HG03354 (cell line): ENCODE measurements at regions not wholly inside any gene's neighbourhood (a gene's known extent, or its start where the extent isn't known, plus 50 kb on each side); places are given as distances from the start of the nearest gene placed in this dataset.
"Not testable (repeated sequence)": the region's sequence is repeated elsewhere in the genome, so short reads cannot be mapped to it uniquely, and the experiment has no call there.

Experiments
- ATAC-seq: cut with Tn5 transposase; IDR thresholded peaks from one replicate; pipeline ENCODE4 v1.9.1; 2021; ENCODE audit warnings: mild to moderate bottlenecking; ENCODE audit not compliant: unreplicated experiment, poor library complexity, severe bottlenecking

DNA sequence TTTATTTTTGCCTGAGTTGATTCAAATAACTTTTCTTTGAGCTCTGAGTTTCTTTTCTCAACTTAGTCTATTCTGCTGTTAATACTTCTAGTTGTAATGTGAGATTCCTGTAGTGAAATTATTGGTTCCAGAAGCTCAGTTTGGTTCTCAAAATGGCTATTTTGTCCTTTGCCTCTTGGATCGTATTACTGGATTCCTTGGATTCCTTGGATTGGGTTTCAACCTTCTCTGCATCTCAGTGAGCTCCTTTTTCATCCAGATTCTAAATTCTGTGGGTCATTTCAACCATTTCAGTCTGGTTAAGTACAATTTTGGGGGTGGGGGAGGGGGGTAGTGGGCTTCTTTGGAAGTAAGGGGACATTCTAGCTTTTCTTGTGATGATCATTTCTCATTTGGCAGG, 341.1 kb upstream of the CNTN5 start:
- ATAC-seq = no peak

DNA sequence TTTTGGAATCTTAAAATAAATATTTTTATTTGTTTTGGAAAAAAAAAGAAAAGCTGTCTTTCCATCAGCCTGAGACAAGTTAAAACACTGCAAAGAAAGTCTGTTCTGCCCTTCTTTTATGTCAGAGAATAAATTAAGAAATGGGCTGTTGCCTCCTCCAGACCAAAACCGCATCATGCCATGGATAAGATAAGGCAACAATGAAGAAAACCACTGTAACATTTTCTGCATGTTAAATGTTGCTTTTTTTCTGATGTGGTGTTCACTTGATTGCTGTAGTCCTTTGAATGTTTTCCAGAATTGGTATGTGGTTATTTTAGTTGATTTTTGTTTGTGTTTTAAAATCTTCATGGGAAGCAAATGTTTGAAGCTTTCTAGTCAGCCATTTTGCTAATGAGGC, 319.2 kb upstream of the CNTN5 start:
- ATAC-seq = no peak

DNA sequence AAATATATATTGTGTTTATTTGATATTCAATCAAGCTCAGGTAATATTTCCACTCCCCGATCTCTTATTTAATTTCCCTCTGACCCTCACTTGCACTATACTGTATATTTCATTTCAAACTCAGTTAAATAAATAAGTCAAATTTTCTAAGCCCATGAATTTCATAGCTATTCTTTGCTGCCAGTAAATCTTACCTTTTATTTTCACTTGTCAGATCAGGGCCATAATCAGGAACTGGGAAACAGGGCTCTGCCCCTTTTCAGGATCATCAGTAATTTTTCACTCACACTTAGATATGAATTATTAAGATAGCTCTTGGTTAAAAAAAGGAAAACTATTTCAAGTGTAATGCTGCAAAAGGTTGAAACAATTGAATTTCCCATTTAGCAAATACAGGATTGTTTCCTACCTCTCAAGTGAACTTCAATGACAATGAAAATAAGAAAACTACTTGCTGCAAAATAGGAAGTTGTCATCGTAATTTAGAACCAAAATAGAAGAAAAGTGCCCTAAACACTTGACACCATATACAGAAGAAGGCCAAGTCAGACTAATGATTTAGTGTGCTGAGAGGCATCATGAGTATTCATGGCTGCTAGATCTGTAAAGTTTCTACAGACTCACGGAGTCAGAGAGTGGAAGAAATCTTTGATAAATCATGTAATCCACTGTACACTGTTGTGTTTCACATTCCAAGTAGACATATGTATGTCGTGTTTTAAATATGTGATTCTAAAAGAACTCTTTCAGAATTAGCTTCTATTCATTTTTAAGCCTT, 316.8 kb upstream of the CNTN5 start:
- no peak for ATAC-seq

DNA sequence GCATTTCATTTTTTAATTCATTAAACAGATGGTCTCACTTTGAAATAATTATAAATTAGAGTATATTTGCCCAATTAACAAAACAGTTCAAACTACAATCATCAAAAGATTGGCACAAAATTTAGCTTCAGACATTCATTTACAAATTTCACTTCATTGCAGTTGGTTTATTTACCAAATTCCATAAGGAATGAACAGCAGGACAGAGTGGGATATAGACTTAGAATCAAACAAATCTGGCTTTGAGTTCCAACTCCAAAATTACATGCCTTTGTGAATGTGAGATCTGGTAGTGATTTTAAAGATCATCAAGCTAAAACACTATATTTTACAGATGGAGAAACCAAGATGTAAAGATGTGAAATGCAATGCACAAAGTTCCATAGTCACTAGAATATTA, 310.7 kb upstream of the CNTN5 start:
- ATAC-seq = no peak

DNA sequence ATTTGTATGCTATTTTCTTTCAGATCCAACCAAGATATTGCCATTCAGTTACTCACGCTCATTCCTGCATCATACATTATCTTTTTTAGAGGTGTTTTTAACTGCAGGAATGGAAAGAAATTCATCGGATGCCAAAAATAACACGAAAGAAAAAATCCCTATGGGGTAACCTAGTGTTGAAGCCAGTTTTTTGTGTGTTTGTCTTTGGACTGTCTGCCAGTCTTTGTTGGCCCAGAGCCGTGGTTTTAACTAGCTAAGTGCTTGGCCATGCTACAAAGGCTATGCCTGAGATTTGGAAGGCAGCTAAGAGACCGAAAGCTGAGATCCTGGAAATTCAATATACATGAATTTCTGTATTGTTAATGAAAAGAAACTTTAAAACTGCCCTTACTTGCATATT, 309.8 kb upstream of the CNTN5 start:
- ATAC-seq = no peak

DNA sequence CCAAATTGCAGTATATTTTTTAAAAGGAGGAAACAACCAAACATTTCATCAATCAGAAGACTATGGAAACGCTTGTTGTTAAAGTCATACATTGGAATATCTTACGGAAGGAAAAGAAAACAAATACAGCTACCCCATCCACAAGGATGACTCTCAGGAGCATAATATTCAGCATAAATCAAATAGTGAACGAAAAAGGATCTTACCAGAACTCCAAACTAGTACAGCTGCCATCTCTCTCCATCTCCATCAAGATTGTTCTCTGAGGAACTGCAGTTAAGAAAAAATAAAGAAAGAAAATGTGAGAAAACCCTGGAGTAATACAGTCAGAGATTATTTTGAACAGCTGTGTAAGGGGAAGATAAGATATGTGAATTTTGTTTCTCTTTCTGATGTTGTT, 299.8 kb upstream of the CNTN5 start:
- no peak for ATAC-seq

DNA sequence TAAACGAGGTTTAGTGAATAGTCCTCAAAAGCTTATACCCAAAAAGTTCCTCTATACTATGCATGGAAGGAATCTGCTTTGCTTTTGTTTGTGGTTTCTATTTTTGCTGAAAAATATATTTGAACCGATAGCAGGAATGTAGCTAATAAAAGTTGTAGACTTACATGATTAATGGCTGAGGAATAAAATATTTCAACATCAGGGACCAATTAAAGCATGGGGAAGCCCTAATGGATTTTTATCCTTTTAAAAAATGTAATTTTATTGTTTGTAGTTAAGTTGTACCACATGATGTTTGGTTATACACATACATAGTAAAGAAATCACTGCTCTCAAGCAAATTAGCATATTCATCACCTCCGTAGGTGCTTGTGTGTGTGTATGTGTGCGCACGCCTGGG, 295.3 kb upstream of the CNTN5 start:
- no peak for ATAC-seq

DNA sequence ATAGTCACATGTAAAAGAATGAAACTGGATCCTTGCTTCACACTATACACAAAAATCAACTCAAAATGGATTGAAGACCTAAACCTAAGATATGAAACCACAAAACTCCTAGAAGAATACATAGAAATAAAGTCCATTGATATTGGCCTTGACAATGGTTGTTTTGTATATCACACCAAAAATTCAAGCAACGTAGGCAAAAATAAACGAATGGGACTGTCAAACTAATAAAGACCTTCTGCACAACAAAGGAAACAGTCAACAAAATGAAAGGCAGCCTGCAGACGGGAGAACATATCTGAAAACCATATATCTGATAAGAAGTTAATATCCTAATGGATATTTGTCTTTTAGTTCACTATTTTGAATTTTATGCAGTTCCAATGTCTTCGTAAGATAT, 292.3 kb upstream of the CNTN5 start:
- no peak for ATAC-seq

DNA sequence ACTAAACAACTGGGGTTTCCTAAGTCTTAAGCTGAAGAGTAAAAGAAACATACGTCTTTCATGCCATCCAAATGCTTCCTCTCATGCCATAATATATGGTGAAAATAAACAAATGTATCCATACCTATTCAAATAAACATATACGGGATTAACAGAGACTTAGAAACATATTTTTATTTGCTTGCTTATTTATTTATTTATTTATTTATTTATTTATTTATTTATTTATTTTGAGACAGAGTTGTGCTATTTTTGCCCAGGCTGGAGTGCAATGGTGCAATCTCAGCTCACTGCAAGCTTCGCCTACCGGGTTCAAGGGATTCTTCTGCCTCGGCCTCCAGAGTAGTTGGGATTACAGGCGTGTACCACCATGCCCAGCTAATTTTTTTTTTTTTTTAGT, 291.6 kb upstream of the CNTN5 start:
- ATAC-seq = no peak

DNA sequence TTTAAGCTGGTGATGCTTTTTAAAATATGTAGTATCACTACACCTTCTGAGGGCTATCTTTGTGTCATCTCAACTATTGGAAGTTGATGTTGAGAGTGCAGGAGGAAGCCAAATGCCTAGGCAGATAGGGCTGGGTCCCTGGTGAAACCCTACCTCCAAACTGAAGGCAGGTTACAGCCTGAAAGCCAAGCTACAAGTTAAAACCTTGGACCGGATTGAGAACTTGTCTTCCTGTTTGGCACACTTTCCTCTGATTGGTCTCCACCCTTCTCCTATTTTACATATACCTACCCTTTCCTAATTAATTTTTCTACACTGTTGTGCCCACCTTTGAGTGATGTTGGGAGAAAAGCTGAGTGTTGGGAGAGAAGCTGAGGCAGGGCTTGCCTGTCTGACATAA, 287.8 kb upstream of the CNTN5 start:
- no peak for ATAC-seq

DNA sequence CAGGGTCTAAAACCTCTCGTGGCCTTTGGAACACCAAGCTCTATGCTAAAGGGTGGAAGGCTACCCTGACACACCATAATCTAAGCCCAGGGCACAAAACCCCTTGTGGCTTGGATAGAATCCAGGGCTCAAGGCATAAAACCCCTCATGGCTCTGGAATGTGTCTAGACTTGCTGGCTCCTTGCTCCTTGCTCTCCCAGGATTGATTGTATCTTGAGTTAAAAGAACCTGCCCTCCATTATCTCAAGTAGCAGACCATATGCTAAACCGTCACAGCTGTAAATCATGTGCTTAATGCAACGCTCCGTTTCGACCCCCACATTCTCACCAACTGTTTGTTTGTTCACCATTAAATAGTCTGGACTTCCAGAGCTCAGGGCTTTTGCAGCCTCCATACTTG, 287.4 kb upstream of the CNTN5 start:
- not testable (repeated sequence) for ATAC-seq

DNA sequence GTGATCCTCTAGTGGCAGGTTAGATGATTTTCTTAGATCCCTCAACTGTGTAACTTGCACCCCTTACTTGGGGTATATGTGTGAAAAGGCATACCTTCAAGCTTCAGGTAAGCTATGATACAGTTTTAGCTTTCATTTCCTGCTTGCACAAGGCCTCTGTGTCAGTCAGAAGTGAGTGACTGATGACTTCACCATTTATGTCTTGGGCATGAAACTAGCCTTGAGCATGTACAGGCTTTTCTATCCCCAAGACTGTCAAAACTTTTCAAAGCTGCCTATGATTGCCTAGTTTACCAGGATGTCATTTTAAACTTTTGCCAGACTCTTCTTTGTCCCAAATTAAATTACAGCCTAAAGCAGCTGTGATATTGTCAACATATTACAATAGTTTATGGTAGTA, 286.1 kb upstream of the CNTN5 start:
- no peak for ATAC-seq

DNA sequence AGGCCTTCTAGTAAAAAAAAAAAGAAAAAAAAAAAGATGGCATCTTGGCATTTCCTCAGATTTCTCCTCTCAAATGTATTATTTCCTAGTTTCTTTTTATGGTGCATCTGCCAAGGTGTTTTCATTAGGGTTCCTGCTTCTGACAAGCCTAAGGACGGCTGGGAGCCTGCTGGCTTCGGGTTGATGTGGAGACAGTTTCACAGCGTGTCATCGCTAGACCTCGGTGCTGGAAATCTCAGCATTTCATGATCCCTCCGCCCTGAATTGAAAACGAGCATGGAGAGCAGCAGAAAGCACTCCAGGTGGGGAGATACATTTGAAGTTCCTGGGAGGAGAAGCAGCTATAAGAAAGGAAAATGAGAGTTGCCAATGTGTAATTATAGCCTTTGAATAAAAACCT, 283.9 kb upstream of the CNTN5 start:
- no peak for ATAC-seq

DNA sequence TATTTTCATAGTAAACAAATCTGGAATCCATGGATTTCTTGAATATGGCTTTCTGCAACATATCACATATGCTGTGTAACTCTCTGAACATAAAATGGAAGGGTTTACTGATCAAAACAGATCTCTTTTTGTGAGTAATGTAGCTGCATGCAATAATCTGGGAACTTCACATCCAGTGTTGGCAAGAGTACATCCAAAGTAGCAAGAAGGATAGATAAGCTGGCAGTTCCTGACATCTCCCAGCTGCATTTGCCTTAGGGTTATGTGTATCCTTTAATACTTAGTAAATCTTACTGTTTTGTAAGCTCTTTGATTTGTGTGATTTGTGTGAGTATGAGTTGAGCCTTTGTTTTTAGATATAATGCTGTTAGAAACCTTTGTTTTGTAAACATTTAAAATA, 280.4 kb upstream of the CNTN5 start:
- ATAC-seq = no peak

DNA sequence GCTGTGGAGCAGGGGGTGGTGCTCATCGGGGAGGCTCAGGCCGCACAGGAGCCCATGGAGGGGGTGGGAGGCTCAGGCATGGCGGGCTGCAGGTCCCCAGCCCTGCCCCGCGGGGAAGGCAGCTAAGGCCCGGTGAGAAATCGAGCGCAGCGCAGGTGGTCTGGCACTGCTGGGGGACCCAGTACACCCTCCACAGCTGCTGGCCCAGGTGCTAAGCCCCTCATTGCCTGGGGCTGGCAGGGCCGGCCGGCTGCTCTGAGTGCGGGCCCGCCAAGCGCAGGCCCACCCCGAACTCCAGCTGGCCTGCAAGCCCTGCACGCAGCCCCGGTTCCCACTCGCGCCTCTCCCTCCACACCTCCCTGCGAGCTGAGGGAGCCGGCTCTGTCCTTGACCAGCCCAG, 257.3 kb upstream of the CNTN5 start:
- not testable (repeated sequence) for ATAC-seq

DNA sequence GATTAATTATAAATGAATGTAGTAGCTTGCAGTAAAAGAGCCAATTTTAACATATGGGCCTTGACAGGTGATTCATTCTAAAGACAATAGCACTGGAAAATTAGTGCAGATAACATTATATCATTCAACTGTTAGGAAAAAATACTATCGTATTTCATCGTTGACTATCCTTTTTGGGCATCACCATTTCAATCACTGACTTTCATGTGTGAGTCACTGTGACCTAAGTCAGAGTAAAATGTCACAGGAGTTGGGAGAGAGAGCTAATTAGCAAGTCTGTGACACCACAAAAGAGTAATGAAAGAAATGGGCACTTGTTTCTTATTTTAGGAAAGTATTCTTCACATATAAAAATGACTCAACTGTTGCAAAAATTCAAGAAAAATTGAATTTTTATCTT, 253.8 kb upstream of the CNTN5 start:
- ATAC-seq = no peak

DNA sequence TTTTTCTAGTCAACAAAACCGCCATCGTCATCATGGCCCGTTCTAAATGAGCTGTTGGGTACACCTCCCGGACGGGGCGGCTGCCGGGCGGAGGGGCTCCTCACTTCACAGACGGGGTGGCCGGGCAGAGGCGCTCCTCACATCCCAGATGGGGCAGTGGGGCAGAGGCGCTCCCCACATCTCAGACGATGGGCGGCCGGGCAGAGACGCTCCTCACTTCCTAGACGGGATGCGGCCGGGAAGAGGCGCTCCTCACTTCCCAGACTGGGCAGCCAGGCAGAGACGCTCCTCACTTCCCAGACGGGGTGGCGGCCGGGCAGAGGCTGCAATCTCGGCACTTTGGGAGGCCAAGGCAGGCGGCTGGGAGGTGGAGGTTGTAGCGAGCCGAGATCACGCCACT, 250.7 kb upstream of the CNTN5 start:
- ATAC-seq = not testable (repeated sequence)

DNA sequence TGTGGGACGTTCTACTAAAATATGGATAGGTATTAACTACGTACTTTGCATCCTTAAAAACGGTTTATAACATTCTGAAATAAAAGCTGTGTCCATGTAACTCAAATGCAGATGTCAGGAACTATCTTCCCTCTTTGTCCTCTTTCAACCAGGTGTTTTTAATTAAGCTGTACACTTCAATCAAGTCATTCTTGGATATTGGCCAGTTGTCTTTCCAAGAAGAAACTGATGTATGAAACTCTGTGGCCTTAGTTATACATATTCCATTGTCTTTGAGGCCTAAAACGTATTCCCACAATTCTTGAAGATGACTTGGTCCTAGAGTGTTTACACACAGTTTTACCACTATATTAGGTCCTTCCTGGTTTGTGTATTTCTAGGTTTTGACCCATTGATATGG, 249.0 kb upstream of the CNTN5 start:
- no peak for ATAC-seq

DNA sequence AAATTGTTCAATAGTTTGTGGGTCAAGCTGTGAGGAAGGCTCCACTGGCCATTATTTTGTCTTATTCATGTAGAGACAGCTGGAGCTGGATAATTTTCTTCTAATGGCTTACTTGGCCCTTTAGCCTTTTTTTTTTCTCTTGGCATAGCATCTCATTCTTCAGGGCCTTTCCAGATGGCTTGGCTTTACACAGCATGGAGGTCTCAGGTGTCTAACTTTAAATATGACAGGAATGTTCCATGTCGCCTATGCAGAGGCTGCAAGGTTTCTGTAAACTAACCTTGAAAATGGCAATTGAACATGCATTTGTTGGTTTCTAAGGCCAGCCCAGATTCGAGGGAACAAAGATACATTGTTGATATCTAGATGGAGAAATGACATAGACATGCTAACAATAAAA, 247.9 kb upstream of the CNTN5 start:
- ATAC-seq = no peak

DNA sequence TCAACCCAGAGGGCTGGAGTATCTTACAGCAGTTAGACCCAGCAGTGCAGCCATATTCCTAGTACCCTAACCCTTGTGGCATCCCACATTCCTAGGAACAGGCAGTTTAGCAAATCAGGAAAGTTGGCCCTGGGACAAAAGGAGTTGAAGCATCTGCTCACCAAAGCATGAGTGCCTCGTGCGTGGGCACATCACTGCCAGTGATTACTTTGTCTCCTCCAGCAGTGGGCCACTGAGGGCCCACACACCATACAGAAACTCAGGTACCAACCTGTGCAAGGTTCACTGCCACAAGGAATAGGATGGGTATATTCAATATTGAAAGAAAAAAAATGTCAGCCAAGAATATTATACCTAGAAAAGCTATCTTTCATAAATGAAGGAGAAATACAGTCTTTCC, 227.5 kb upstream of the CNTN5 start:
- ATAC-seq = no peak

DNA sequence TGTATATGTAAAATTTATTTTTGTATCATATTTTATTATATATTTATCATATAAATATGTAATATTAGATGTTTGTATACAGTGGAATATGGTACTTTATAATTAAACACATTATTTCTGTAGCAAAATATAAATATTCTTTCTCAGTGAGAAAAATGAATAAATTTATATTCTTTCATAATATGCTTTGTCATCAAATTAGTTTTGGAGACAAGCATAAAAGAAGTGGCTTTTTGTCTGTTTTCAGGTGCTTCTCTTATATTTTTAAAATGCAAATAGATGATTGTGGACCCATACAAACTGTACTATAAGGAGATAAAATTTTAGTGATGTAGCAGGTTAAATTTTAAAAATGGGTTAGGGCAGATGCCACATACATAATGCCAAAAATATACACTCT, 222.4 kb upstream of the CNTN5 start:
- ATAC-seq = no peak

DNA sequence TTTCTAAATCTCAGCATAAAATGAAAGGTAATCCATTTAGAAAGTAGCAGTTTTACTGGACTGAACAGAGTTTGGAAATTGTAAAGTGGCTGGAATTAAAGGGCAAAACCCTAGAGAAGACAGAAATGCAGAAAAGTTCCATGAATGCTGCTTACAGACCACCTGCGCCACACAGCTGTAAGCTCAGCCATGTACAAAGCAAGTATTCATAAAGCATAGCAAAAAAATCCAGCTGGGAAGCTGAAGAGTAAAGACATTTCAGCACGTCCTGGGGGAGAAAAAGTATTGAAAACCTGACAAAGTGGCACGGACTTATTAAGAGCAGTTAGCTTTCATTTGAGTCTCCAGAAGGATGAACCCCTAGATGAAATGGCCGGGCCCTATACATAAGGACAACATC, 220.1 kb upstream of the CNTN5 start:
- ATAC-seq = no peak
